OCI-LY1 (cell line): ENCODE measurements at regions not wholly inside any gene's neighbourhood (a gene's known extent, or its start where the extent isn't known, plus 50 kb on each side); places are given as distances from the start of the nearest gene placed in this dataset.

Source experiments
- H2AFZ ChIP-seq: fragments of 200-600 bp; sonication (generic), shearing (Covaris generic); 2 replicates; pipeline ENCODE4 v1.6.0; 2014; ENCODE audit warnings: antibody characterized with exemption, mild to moderate bottlenecking, low read length
- H3F3A ChIP-seq: fragments of 200-600 bp; sonication (generic), shearing (Covaris generic); 2 replicates; pipeline ENCODE4 v1.6.0; 2014; ENCODE audit warnings: mild to moderate bottlenecking, antibody characterized with exemption, low read length, moderate library complexity; ENCODE audit not compliant: insufficient read depth
- H3K27ac ChIP-seq: fragments of 200-600 bp; sonication (generic); 2 replicates; pipeline ENCODE4 v1.5.1; 2014; ENCODE audit warnings: low read length, mixed run types, mild to moderate bottlenecking, low read depth; ENCODE audit not compliant: poor library complexity, severe bottlenecking
- H3K27me3 ChIP-seq: fragments of 200-600 bp; sonication (generic); 2 replicates; pipeline ENCODE4 v1.6.0; 2014; ENCODE audit warnings: antibody characterized with exemption, mild to moderate bottlenecking, low read length, moderate library complexity; ENCODE audit not compliant: insufficient read depth
- H3K36me3 ChIP-seq: fragments of 200-600 bp; sonication (generic); 2 replicates; pipeline ENCODE4 v1.6.1; 2014; ENCODE audit warnings: mild to moderate bottlenecking, antibody characterized with exemption, low read length, moderate library complexity, mixed read lengths; ENCODE audit not compliant: insufficient read depth
- H3K4me1 ChIP-seq: fragments of 200-600 bp; sonication (generic); 2 replicates; pipeline ENCODE4 v1.5.1; 2014; ENCODE audit warnings: mild to moderate bottlenecking, low read length, moderate library complexity; ENCODE audit not compliant: insufficient read depth, severe bottlenecking
- H3K4me2 ChIP-seq: fragments of 200-600 bp; sonication (generic), shearing (Covaris generic); 2 replicates; pipeline ENCODE4 v1.6.1; 2014; ENCODE audit warnings: low read length
- H3K4me3 ChIP-seq: fragments of 200-600 bp; sonication (generic); 2 replicates; pipeline ENCODE4 v1.5.1; 2014; ENCODE audit warnings: low read length, low read depth, mild to moderate bottlenecking, mixed read lengths; ENCODE audit not compliant: poor library complexity, severe bottlenecking
- H3K79me2 ChIP-seq: fragments of 200-600 bp; shearing (Covaris generic); 2 replicates; pipeline ENCODE4 v1.6.1; 2016; ENCODE audit warnings: mixed run types, low read length, mixed read lengths; ENCODE audit not compliant: insufficient read depth
- H3K9ac ChIP-seq: fragments of 200-600 bp; sonication (generic), shearing (Covaris generic); 2 replicates; pipeline ENCODE4 v1.6.1; 2014; ENCODE audit warnings: mild to moderate bottlenecking, low read length, mixed read lengths
- H3K9me2 ChIP-seq: fragments of 200-600 bp; sonication (generic), shearing (Covaris generic); 2 replicates; pipeline ENCODE4 v1.6.1; 2014; ENCODE audit warnings: low read depth, mild to moderate bottlenecking, low read length, mixed read lengths
- H3K9me3 ChIP-seq: fragments of 200-600 bp; shearing (Covaris generic); 2 replicates; pipeline ENCODE4 v1.6.1; 2014; ENCODE audit warnings: low read length, mixed read lengths
- H4K20me1 ChIP-seq: fragments of 200-600 bp; sonication (generic), shearing (Covaris generic); 2 replicates; pipeline ENCODE4 v1.6.0; 2016; ENCODE audit warnings: mild to moderate bottlenecking, low read length; ENCODE audit not compliant: insufficient read depth
- CTCF ChIP-seq: fragments of 200-600 bp; sonication (generic), shearing (Covaris generic); IDR thresholded peaks from 2 replicates; pipeline ENCODE4 v1.5.1; 2017; ENCODE audit warnings: mild to moderate bottlenecking, antibody characterized with exemption, low read length, moderate library complexity, mixed read lengths
- EZH2 ChIP-seq: fragments of 200-600 bp; sonication (generic), shearing (Covaris generic); IDR thresholded peaks from 2 replicates; pipeline ENCODE4 v1.8.0; 2017; ENCODE audit warnings: borderline replicate concordance, mixed run types, mild to moderate bottlenecking, antibody characterized with exemption, low read length, moderate library complexity, mixed read lengths

GRCh38 chr9:87278971-87279733 lies 218.5 kb upstream of the DAPK1 start:
- no peaks in the 10 kb centered on the region for H3K9me3 ChIP-seq
- no peak overlapping the region for H2AFZ ChIP-seq
- no peaks in the 10 kb centered on the region for H3K9me2 ChIP-seq
- H3K79me2 ChIP-seq = no peaks in the 10 kb centered on the region
- no peaks in the 10 kb centered on the region for H3K4me1 ChIP-seq
- no peaks in the 10 kb centered on the region for H3F3A ChIP-seq
- H3K27me3 ChIP-seq = no peaks in the 10 kb centered on the region
- H3K4me3 ChIP-seq = no peak overlapping the region
- no peak overlapping the region for H3K4me2 ChIP-seq
- no peak overlapping the region for H3K9ac ChIP-seq
- no peaks in the 10 kb centered on the region for H3K36me3 ChIP-seq
- H3K27ac ChIP-seq = no peak overlapping the region
- TF ChIP-seq EZH2 = no peak
- no peak for TF ChIP-seq CTCF
- H4K20me1 ChIP-seq = no peaks in the 10 kb centered on the region

GRCh38 chr9:87280421-87280820 lies 217.2 kb upstream of the DAPK1 start:
- TF ChIP-seq CTCF (no peak), EZH2 (no peak)
- Histone ChIP-seq H2AFZ (no peak overlapping the region), H3K27ac (no peak overlapping the region), H3K9ac (no peak overlapping the region), H3K36me3 (no peaks in the 10 kb centered on the region), H3K4me2 (no peak overlapping the region), H3K9me2 (no peaks in the 10 kb centered on the region), H3K9me3 (no peaks in the 10 kb centered on the region), H3K27me3 (no peaks in the 10 kb centered on the region), H3K4me3 (no peak overlapping the region), H3F3A (no peaks in the 10 kb centered on the region), H3K79me2 (no peaks in the 10 kb centered on the region), H3K4me1 (no peaks in the 10 kb centered on the region), H4K20me1 (no peaks in the 10 kb centered on the region)

- Histone ChIP-seq H3K27ac (no peak overlapping the region), H3K9ac (no peak overlapping the region), H3K27me3 (no peaks in the 10 kb centered on the region)
Observed at GRCh38 chr9:87282538-87282937, 215.1 kb upstream of the DAPK1 start.

More at GRCh38 chr9:87282538-87282937, 215.1 kb upstream of the DAPK1 start:
- H3K4me3 ChIP-seq = no peak overlapping the region
- no peaks in the 10 kb centered on the region for H3K9me2 ChIP-seq
- H3K9me3 ChIP-seq = no peaks in the 10 kb centered on the region
- no peaks in the 10 kb centered on the region for H3F3A ChIP-seq
- H3K36me3 ChIP-seq = no peaks in the 10 kb centered on the region
- TF ChIP-seq EZH2 (no peak), CTCF (no peak)
- no peaks in the 10 kb centered on the region for H3K79me2 ChIP-seq
- no peaks in the 10 kb centered on the region for H4K20me1 ChIP-seq
- H3K4me2 ChIP-seq = no peak overlapping the region
- H3K4me1 ChIP-seq = no peaks in the 10 kb centered on the region
- H2AFZ ChIP-seq = no peak overlapping the region
